Neuronal stem cell (in vitro differentiated cells): ENCODE measurements at regions not wholly inside any gene's neighbourhood (a gene's known extent, or its start where the extent isn't known, plus 50 kb on each side); places are given as distances from the start of the nearest gene placed in this dataset.

Experiments
- DNase-seq: peaks from one replicate; pipeline ENCODE4 v3.0.0-alpha.2; 2013; ENCODE audit warnings: low spot score
- H2AFZ ChIP-seq: one replicate; pipeline ENCODE4 v1.6.1; 2013; ENCODE audit warnings: mild to moderate bottlenecking, low read length, inconsistent platforms
- H2AK5ac ChIP-seq: 2 replicates; pipeline ENCODE4 v1.6.1; 2013; ENCODE audit warnings: low read depth, mild to moderate bottlenecking, inconsistent platforms, low read length, moderate library complexity, mixed read lengths
- H2BK120ac ChIP-seq: 2 replicates; pipeline ENCODE4 v1.6.1; 2013; ENCODE audit warnings: low read depth, mild to moderate bottlenecking, inconsistent platforms, low read length, moderate library complexity, mixed read lengths
- H2BK12ac ChIP-seq: one replicate; pipeline ENCODE4 v1.6.1; 2013; ENCODE audit warnings: low read length, inconsistent platforms
- H2BK15ac ChIP-seq: 2 replicates; pipeline ENCODE4 v1.6.1; 2013; ENCODE audit warnings: mild to moderate bottlenecking, low read length, inconsistent platforms, mixed read lengths
- H2BK5ac ChIP-seq: one replicate; pipeline ENCODE4 v1.6.1; 2013; ENCODE audit warnings: inconsistent platforms, mild to moderate bottlenecking, low read length, moderate library complexity
- H3K14ac ChIP-seq: one replicate; pipeline ENCODE4 v1.6.1; 2013; ENCODE audit warnings: low read length, inconsistent platforms
- H3K18ac ChIP-seq: 2 replicates; pipeline ENCODE4 v1.6.1; 2013; ENCODE audit warnings: low read length, inconsistent platforms
- H3K23ac ChIP-seq: 2 replicates; pipeline ENCODE4 v1.6.1; 2013; ENCODE audit warnings: low read depth, mild to moderate bottlenecking, mixed read lengths, low read length, inconsistent platforms; ENCODE audit not compliant: poor library complexity
- H3K27ac ChIP-seq: replicated peaks from 3 replicates; pipeline ENCODE4 v1.5.1; 2013; ENCODE audit warnings: low read length, inconsistent platforms
- H3K27me3 ChIP-seq, 3 experiments: 2 replicates each; pipeline ENCODE4 v1.6.1; 2013; ENCODE audit warnings: low read length in 3 of 3, mild to moderate bottlenecking in 2 of 3, inconsistent platforms in 1 of 3, low read depth in 1 of 3, mixed read lengths in 1 of 3, moderate library complexity in 1 of 3; ENCODE audit not compliant: control insufficient read depth in 3 of 3, insufficient read depth in 3 of 3
- H3K36me3 ChIP-seq, 2 donors: replicated peaks in 1 of 2; 2 replicates each; pipeline ENCODE4 v1.6.1; 2013; ENCODE audit warnings: low read length in 2 of 2; ENCODE audit not compliant: control insufficient read depth in 2 of 2, insufficient read depth in 2 of 2
- H3K4ac ChIP-seq: 2 replicates; pipeline ENCODE4 v1.6.1; 2013; ENCODE audit warnings: inconsistent platforms, mild to moderate bottlenecking, low read length, moderate library complexity
- H3K4me1 ChIP-seq, 2 donors: 1 replicate in 1 of 2; 2 replicates in 1 of 2; pipeline ENCODE4 v1.6.1; 2013; ENCODE audit warnings: low read length in 2 of 2, low read depth in 1 of 2; ENCODE audit not compliant: control insufficient read depth in 2 of 2, insufficient read depth in 1 of 2
- H3K4me2 ChIP-seq: one replicate; pipeline ENCODE4 v1.6.1; 2013; ENCODE audit warnings: mild to moderate bottlenecking, low read length, inconsistent platforms; ENCODE audit not compliant: insufficient read depth, poor library complexity, severe bottlenecking
- H3K4me3 ChIP-seq, 2 donors: 2 replicates each; pipeline ENCODE4 v1.5.1; 2013; ENCODE audit warnings: low read length in 2 of 2, mild to moderate bottlenecking in 2 of 2, inconsistent platforms in 1 of 2, moderate library complexity in 1 of 2
- H3K79me1 ChIP-seq: one replicate; pipeline ENCODE4 v1.6.1; 2013; ENCODE audit warnings: low read depth, mild to moderate bottlenecking, inconsistent platforms, low read length, moderate library complexity
- H3K9ac ChIP-seq: one replicate; pipeline ENCODE4 v1.6.1; 2013; ENCODE audit warnings: mild to moderate bottlenecking, low read depth, low read length, inconsistent platforms; ENCODE audit not compliant: poor library complexity
- H3K9me3 ChIP-seq, 2 donors: replicated peaks in 1 of 2; 2 replicates each; pipeline versions ENCODE3 to v1.6.1; 2013; ENCODE audit warnings: low read length in 2 of 2, mild to moderate bottlenecking in 2 of 2, inconsistent platforms in 1 of 2, low read depth in 1 of 2, mixed read lengths in 1 of 2, moderate library complexity in 1 of 2; ENCODE audit not compliant: control insufficient read depth in 2 of 2, insufficient read depth in 1 of 2
- H4K8ac ChIP-seq: one replicate; pipeline ENCODE4 v1.6.1; 2013; ENCODE audit warnings: low read depth, mild to moderate bottlenecking, inconsistent platforms, low read length, moderate library complexity
- H4K91ac ChIP-seq: one replicate; pipeline ENCODE4 v1.6.1; 2013; ENCODE audit warnings: low read length, low read depth, mild to moderate bottlenecking, inconsistent platforms; ENCODE audit not compliant: poor library complexity
- WGBS, 2 donors: extraction: QIAGEN DNeasy Blood & Tissue Kit; methylation state at CpG; one replicate each; pipeline ENCODE4 v1.1.7; 2013; ENCODE audit warnings: missing lambda C conversion rate in 2 of 2, mixed read lengths in 1 of 2; ENCODE audit not compliant: insufficient read length in 2 of 2, insufficient replicate concordance in 1 of 2; ENCODE audit errors: extremely low coverage in 2 of 2; 5-methylcytosine and 5-hydroxymethylcytosine counted together

- Histone ChIP-seq H3K79me1 (no peaks in the 10 kb centered on the region), H3K14ac (no peak overlapping the region), H3K4me1 (peaks cover 0 to 2% of the 10 kb centered on the region in 2 donors), H3K9me3 (peaks cover 0 to 31% of the 10 kb centered on the region in 2 donors), H3K18ac (no peak overlapping the region), H3K4me2 (no peak overlapping the region), H3K27ac (no peak overlapping the region), H2BK5ac (no peak overlapping the region), H3K9ac (no peak overlapping the region), H3K4me3 (no peak overlapping the region), H2BK12ac (no peak overlapping the region), H2BK15ac (no peak overlapping the region), H2AK5ac (no peak overlapping the region), H3K27me3 (no peaks in the 10 kb centered on the region), H4K8ac (no peak overlapping the region), H2AFZ (no peak overlapping the region), H3K23ac (no peak overlapping the region), H2BK120ac (no peak overlapping the region), H3K36me3 (peaks cover 0 to 24% of the 10 kb centered on the region in 2 donors), H4K91ac (no peak overlapping the region), H3K4ac (no peak overlapping the region)
- DNase-seq = no peak
- WGBS, 2 donors = no CpG with 5 or more reads among the region's 4 CpGs
These were observed 224.4 kb upstream of the MTNR1B start for GRCh38 chr11:92744929-92745585.

- no CpG with 5 or more reads among the region's 5 CpGs for WGBS, 2 donors
- no peaks in the 10 kb centered on the region for H3K79me1 ChIP-seq
- no peak overlapping the region for H3K9ac ChIP-seq
These were observed 218.7 kb upstream of the MTNR1B start for GRCh38 chr11:92750794-92751193.

GRCh38 chr11:92751594-92751993 is 217.9 kb upstream of the MTNR1B start:
- H3K23ac ChIP-seq = no peak overlapping the region
- H3K9me3 ChIP-seq = peaks cover 0 to 14% of the 10 kb centered on the region in 2 donors
- H3K4me1 ChIP-seq = no peaks in the 10 kb centered on the region
- no peak overlapping the region for H3K27ac ChIP-seq
- no peak overlapping the region for H3K14ac ChIP-seq
- H2BK120ac ChIP-seq = no peak overlapping the region
- H2AK5ac ChIP-seq = no peak overlapping the region
- H3K4me3 ChIP-seq = no peak overlapping the region
- H3K4me2 ChIP-seq = no peak overlapping the region
- H3K27me3 ChIP-seq = no peaks in the 10 kb centered on the region
- peaks cover 0 to 8% of the 10 kb centered on the region in 2 donors for H3K36me3 ChIP-seq
- no peak overlapping the region for H3K18ac ChIP-seq
- WGBS, 2 donors = no CpG with 5 or more reads among the region's 11 CpGs
- H4K8ac ChIP-seq = no peak overlapping the region
- H2AFZ ChIP-seq = no peak overlapping the region
- H3K9ac ChIP-seq = no peak overlapping the region
- no peaks in the 10 kb centered on the region for H3K79me1 ChIP-seq
- H2BK12ac ChIP-seq = no peak overlapping the region
- no peak overlapping the region for H2BK15ac ChIP-seq
- H2BK5ac ChIP-seq = no peak overlapping the region
- H3K4ac ChIP-seq = no peak overlapping the region
- H4K91ac ChIP-seq = no peak overlapping the region
- no peak for DNase-seq

More at GRCh38 chr11:92750794-92751193, 218.7 kb upstream of the MTNR1B start:
- Histone ChIP-seq H3K18ac (no peak overlapping the region), H3K36me3 (peaks cover 0 to 8% of the 10 kb centered on the region in 2 donors), H3K4me2 (no peak overlapping the region), H3K9me3 (peaks cover 0 to 20% of the 10 kb centered on the region in 2 donors), H3K27me3 (no peaks in the 10 kb centered on the region), H3K14ac (no peak overlapping the region), H2AK5ac (no peak overlapping the region), H3K27ac (no peak overlapping the region), H3K4me1 (no peaks in the 10 kb centered on the region), H2BK5ac (no peak overlapping the region), H2AFZ (no peak overlapping the region), H2BK15ac (no peak overlapping the region), H2BK120ac (no peak overlapping the region), H4K91ac (no peak overlapping the region), H3K23ac (no peak overlapping the region), H2BK12ac (no peak overlapping the region), H3K4ac (no peak overlapping the region), H4K8ac (no peak overlapping the region), H3K4me3 (no peak overlapping the region)
- no peak for DNase-seq

- no peaks in the 10 kb centered on the region for H3K27me3 ChIP-seq
- no peak overlapping the region for H3K14ac ChIP-seq
- no peak overlapping the region for H3K9ac ChIP-seq
- H2BK5ac ChIP-seq = no peak overlapping the region
- no peak overlapping the region for H3K27ac ChIP-seq
- no peaks in the 10 kb centered on the region for H3K79me1 ChIP-seq
- H2BK12ac ChIP-seq = no peak overlapping the region
- no peaks in the 10 kb centered on the region for H3K4me1 ChIP-seq
- no peak overlapping the region for H3K4me3 ChIP-seq
- peaks cover 0 to 8% of the 10 kb centered on the region in 2 donors for H3K36me3 ChIP-seq
- H3K4ac ChIP-seq = no peak overlapping the region
- no peak overlapping the region for H2BK120ac ChIP-seq
- no peak overlapping the region for H2AK5ac ChIP-seq
- WGBS, 2 donors = no CpG with 5 or more reads among the region's 1 CpG
- no peak overlapping the region for H2AFZ ChIP-seq
- H4K91ac ChIP-seq = no peak overlapping the region
- peaks cover 0 to 9% of the 10 kb centered on the region in 2 donors for H3K9me3 ChIP-seq
- no peak overlapping the region for H3K4me2 ChIP-seq
- no peak overlapping the region for H3K23ac ChIP-seq
- no peak overlapping the region for H2BK15ac ChIP-seq
- no peak overlapping the region for H4K8ac ChIP-seq
- H3K18ac ChIP-seq = no peak overlapping the region
- DNase-seq = no peak
These were observed 217.3 kb upstream of the MTNR1B start for GRCh38 chr11:92752122-92752521.
